HFFc6 (cell line): ENCODE measurements at regions not wholly inside any gene's neighbourhood (a gene's known extent, or its start where the extent isn't known, plus 50 kb on each side); places are given as distances from the start of the nearest gene placed in this dataset.

ENCODE experiments used
- DNase-seq: peaks from one replicate; pipeline ENCODE4 v3.0.0-alpha.2; 2018
- H3K27ac Mint-ChIP-seq: 2 replicates; pipeline ENCODE4 v1.8.0; 2020; ENCODE audit warnings: mild to moderate bottlenecking, mixed read lengths
- H3K27me3 Mint-ChIP-seq: 2 replicates; pipeline ENCODE4 v1.8.0; 2021; ENCODE audit warnings: mild to moderate bottlenecking, moderate library complexity, mixed read lengths; ENCODE audit not compliant: insufficient read depth
- H3K36me3 Mint-ChIP-seq: 2 replicates; pipeline ENCODE4 v1.8.0; 2021; ENCODE audit warnings: low read depth, mixed read lengths
- H3K4me1 Mint-ChIP-seq: 2 replicates; pipeline ENCODE4 v1.8.0; 2020; ENCODE audit warnings: low read depth, mixed read lengths
- H3K4me3 Mint-ChIP-seq: 2 replicates; pipeline ENCODE4 v1.8.0; 2020; ENCODE audit warnings: mild to moderate bottlenecking, moderate library complexity, mixed read lengths
- H3K9me3 Mint-ChIP-seq: 2 replicates; pipeline ENCODE4 v1.8.0; 2020; ENCODE audit warnings: mild to moderate bottlenecking, mixed read lengths
- TF ChIP-seq, protein P1 (sequence below): fragments of 200-600 bp; sonication (generic); IDR thresholded peaks from 2 replicates; pipeline ENCODE4 v1.5.0; 2021; ENCODE audit warnings: antibody characterized with exemption, mild to moderate bottlenecking

GRCh38 chr9:115930472-115930871 is 223.1 kb upstream of the PAPPA start:
- peaks cover 17% of the 10 kb centered on the region for H3K4me1 Mint-ChIP-seq
- no peak for DNase-seq
- no peak overlapping the region for H3K27ac Mint-ChIP-seq

DNA sequence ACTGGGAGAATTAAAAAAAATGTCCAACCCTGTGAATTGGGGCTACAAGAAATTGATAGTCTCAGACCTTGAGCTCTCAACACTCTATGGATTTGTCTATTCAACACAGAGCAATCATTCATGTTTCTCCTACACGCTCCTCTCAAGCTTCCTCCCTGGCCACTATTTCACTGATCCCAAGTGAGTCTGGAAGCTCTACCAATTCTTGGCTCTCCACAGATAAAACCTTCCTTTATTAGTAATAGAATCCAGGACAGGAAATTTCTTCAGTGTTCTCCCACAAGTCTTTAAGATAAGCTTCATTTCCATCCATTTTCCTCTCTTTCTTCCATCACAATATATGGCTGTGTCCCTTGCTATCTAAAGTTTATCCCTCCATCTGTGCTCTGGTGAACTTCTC is 215.1 kb upstream of the PAPPA start:
- no peaks in the 10 kb centered on the region for H3K36me3 Mint-ChIP-seq
- DNase-seq: no peak
- peak overlapping the region; percentile 11 for H3K27ac Mint-ChIP-seq
- H3K4me3 Mint-ChIP-seq: no peak overlapping the region
- no peaks in the 10 kb centered on the region for H3K9me3 Mint-ChIP-seq
- no peaks in the 10 kb centered on the region; the same call in 1 of the 2 replicates for H3K27me3 Mint-ChIP-seq
- peaks cover 52% of the 10 kb centered on the region for H3K4me1 Mint-ChIP-seq
- TF ChIP-seq, protein P1, sequence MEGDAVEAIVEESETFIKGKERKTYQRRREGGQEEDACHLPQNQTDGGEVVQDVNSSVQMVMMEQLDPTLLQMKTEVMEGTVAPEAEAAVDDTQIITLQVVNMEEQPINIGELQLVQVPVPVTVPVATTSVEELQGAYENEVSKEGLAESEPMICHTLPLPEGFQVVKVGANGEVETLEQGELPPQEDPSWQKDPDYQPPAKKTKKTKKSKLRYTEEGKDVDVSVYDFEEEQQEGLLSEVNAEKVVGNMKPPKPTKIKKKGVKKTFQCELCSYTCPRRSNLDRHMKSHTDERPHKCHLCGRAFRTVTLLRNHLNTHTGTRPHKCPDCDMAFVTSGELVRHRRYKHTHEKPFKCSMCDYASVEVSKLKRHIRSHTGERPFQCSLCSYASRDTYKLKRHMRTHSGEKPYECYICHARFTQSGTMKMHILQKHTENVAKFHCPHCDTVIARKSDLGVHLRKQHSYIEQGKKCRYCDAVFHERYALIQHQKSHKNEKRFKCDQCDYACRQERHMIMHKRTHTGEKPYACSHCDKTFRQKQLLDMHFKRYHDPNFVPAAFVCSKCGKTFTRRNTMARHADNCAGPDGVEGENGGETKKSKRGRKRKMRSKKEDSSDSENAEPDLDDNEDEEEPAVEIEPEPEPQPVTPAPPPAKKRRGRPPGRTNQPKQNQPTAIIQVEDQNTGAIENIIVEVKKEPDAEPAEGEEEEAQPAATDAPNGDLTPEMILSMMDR: no peak

More at GRCh38 chr9:115930472-115930871, 223.1 kb upstream of the PAPPA start:
- H3K27me3 Mint-ChIP-seq: no peaks in the 10 kb centered on the region
- TF ChIP-seq, protein P1: no peak
- no peak overlapping the region for H3K4me3 Mint-ChIP-seq
- no peaks in the 10 kb centered on the region for H3K36me3 Mint-ChIP-seq
- no peaks in the 10 kb centered on the region for H3K9me3 Mint-ChIP-seq

DNA sequence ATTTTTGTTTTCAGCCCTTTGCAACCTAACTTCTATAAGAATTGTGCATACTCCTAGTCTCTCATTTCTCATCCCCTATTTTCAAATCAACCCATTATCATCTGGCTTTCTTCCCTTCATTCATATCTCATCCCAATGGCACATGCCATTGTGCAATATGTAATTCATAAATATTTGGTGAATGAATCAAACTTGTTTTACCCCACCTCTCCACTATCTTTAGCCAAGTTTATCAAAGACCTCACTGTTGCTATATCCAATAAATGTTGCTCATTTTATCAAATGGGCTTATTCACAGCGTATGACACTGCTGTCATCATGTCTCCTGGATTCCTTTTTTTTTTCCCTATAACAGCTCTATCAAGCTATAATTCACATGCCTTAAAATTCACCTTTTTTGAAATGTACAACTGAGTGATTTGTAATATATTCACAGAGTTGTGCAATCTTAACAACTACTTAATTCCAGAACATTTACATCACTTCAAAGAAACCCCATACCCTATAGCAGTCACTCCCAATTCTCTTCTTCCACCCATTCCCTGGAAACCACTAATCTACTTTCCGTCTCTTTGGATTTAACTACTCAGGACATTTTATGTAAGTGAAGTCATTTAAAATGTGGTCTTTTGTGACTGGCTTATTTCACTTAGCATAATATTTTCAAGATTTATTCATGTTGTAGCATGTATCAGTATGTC is 214.4 kb upstream of the PAPPA start:
- Mint-ChIP-seq H3K4me1 (peaks cover 60% of the 10 kb centered on the region), H3K27me3 (no peaks in the 10 kb centered on the region; the same call in 1 of the 2 replicates), H3K27ac (peak overlapping the region; percentile 11), H3K36me3 (no peaks in the 10 kb centered on the region), H3K4me3 (peak overlapping the region; percentile 2; the same call in 1 of the 2 replicates), H3K9me3 (no peaks in the 10 kb centered on the region)
- peak; percentile 45 for DNase-seq
- TF ChIP-seq, protein P1: no peak

GRCh38 chr9:115941561-115942315 is 211.9 kb upstream of the PAPPA start:
- DNase-seq: no peak
- H3K36me3 Mint-ChIP-seq: peaks cover 3% of the 10 kb centered on the region; the same call in 1 of the 2 replicates
- peaks cover 85% of the 10 kb centered on the region for H3K4me1 Mint-ChIP-seq
- H3K27ac Mint-ChIP-seq: peak overlapping the region; percentile 98
- H3K27me3 Mint-ChIP-seq: no peaks in the 10 kb centered on the region; the same call in 1 of the 2 replicates
- H3K4me3 Mint-ChIP-seq: no peak overlapping the region
- no peaks in the 10 kb centered on the region for H3K9me3 Mint-ChIP-seq
- TF ChIP-seq, protein P1: no peak

- peaks cover 87% of the 10 kb centered on the region for H3K4me1 Mint-ChIP-seq
- no peaks in the 10 kb centered on the region; the same call in 1 of the 2 replicates for H3K9me3 Mint-ChIP-seq
- peak overlapping the region; percentile 98 for H3K27ac Mint-ChIP-seq
- H3K36me3 Mint-ChIP-seq: peaks cover 5% of the 10 kb centered on the region; the same call in 1 of the 2 replicates
- TF ChIP-seq, protein P1: no peak
- H3K27me3 Mint-ChIP-seq: no peaks in the 10 kb centered on the region; the same call in 1 of the 2 replicates
- peak overlapping the region; percentile 70 for H3K4me3 Mint-ChIP-seq
- DNase-seq: no peak
These were observed 210.0 kb upstream of the PAPPA start for GRCh38 chr9:115943431-115944165.
